CD14-positive monocyte (primary cell): ENCODE measurements at regions not wholly inside any gene's neighbourhood (a gene's known extent, or its start where the extent isn't known, plus 50 kb on each side); places are given as distances from the start of the nearest gene placed in this dataset.

Source experiments
- DNase-seq, 3 donors: peaks; one replicate each; pipeline ENCODE4 v3.0.0-alpha.2; 2011 to 2022
- H2AFZ ChIP-seq: 2 replicates; pipeline ENCODE4 v1.6.0; 2012; ENCODE audit warnings: mild to moderate bottlenecking, low read depth, low read length, inconsistent platforms; ENCODE audit not compliant: insufficient read depth, poor library complexity, severe bottlenecking
- H3K27ac ChIP-seq, 2 donors: 1 replicate in 1 of 2; 2 replicates in 1 of 2; pipeline ENCODE4 v1.5.1; 2012 to 2013; ENCODE audit warnings: low read length in 2 of 2, control low read depth in 1 of 2, inconsistent platforms in 1 of 2, low read depth in 1 of 2, mild to moderate bottlenecking in 1 of 2
- H3K27me3 ChIP-seq, 2 donors: one replicate each; pipeline versions ENCODE4 v1.6.0 to v1.6.1; 2011 to 2013; ENCODE audit warnings: low read length in 2 of 2; ENCODE audit not compliant: control insufficient read depth in 2 of 2, insufficient read depth in 2 of 2
- H3K36me3 ChIP-seq, 2 donors: replicated peaks in 1 of 2; 1 replicate in 1 of 2; 2 replicates in 1 of 2; pipeline versions ENCODE4 v1.5.1 to v1.6.1; 2012 to 2013; ENCODE audit warnings: low read length in 2 of 2, control low read depth in 1 of 2, inconsistent platforms in 1 of 2, mild to moderate bottlenecking in 1 of 2; ENCODE audit not compliant: insufficient read depth in 2 of 2, control insufficient read depth in 1 of 2
- H3K4me1 ChIP-seq, 2 donors: 1 replicate in 1 of 2; 2 replicates in 1 of 2; pipeline versions ENCODE4 v1.5.1 to v1.6.1; 2012 to 2013; ENCODE audit warnings: low read length in 2 of 2, control low read depth in 1 of 2, inconsistent platforms in 1 of 2, mild to moderate bottlenecking in 1 of 2, moderate library complexity in 1 of 2; ENCODE audit not compliant: insufficient read depth in 2 of 2, control insufficient read depth in 1 of 2
- H3K4me2 ChIP-seq: replicated peaks from 2 replicates; pipeline ENCODE3; 2012; ENCODE audit warnings: low read length, moderate library complexity, mild to moderate bottlenecking; ENCODE audit not compliant: poor library complexity, severe bottlenecking; ENCODE audit errors: extremely low read depth
- H3K4me3 ChIP-seq, 3 experiments: fragments of 200-600 bp in 1 of 3; sonication (generic) in 1 of 3; replicated peaks in 1 of 3; 1 replicate in 2 of 3; 2 replicates in 1 of 3; pipeline ENCODE4 v1.5.1; 2011 to 2013; ENCODE audit warnings: low read length in 3 of 3, mild to moderate bottlenecking in 3 of 3, control low read depth in 2 of 3, low read depth in 2 of 3, inconsistent platforms in 1 of 3, moderate library complexity in 1 of 3
- H3K79me2 ChIP-seq: 2 replicates; pipeline ENCODE4 v1.6.0; 2012; ENCODE audit warnings: mild to moderate bottlenecking, control low read depth, inconsistent platforms, low read length, moderate library complexity; ENCODE audit not compliant: insufficient read depth
- H3K9ac ChIP-seq: 2 replicates; pipeline ENCODE4 v1.6.0; 2017; ENCODE audit warnings: low read length, mild to moderate bottlenecking; ENCODE audit not compliant: insufficient read depth, poor library complexity, severe bottlenecking
- H3K9me3 ChIP-seq, 2 donors: replicated peaks in 1 of 2; 1 replicate in 1 of 2; 2 replicates in 1 of 2; pipeline versions ENCODE4 v1.5.1 to v1.6.1; 2012 to 2013; ENCODE audit warnings: low read length in 2 of 2, control low read depth in 1 of 2; ENCODE audit not compliant: control insufficient read depth in 1 of 2, insufficient read depth in 1 of 2
- H4K20me1 ChIP-seq: 2 replicates; pipeline ENCODE4 v1.6.0; 2012; ENCODE audit warnings: mild to moderate bottlenecking, low read length, control low read depth, moderate library complexity; ENCODE audit not compliant: insufficient read depth
- H3K27ac Mint-ChIP-seq, 7 donors: one replicate each; pipeline ENCODE4 v1.8.0; 2020; ENCODE audit warnings: mild to moderate bottlenecking in 7 of 7, mixed read lengths in 7 of 7, moderate library complexity in 6 of 7, inconsistent platforms in 2 of 7
- H3K27me3 Mint-ChIP-seq, 3 donors: one replicate each; pipeline ENCODE4 v1.8.0; 2021 to 2022; ENCODE audit warnings: low read depth in 3 of 3, mild to moderate bottlenecking in 3 of 3, mixed read lengths in 3 of 3, moderate library complexity in 3 of 3, inconsistent platforms in 1 of 3
- H3K36me3 Mint-ChIP-seq, 2 donors: one replicate each; pipeline ENCODE4 v1.8.0; 2020; ENCODE audit warnings: mixed read lengths in 2 of 2, inconsistent platforms in 1 of 2, mild to moderate bottlenecking in 1 of 2
- H3K4me1 Mint-ChIP-seq: one replicate; pipeline ENCODE4 v1.8.0; 2020; ENCODE audit warnings: mild to moderate bottlenecking, mixed read lengths
- H3K4me3 Mint-ChIP-seq, 2 donors: one replicate each; pipeline ENCODE4 v1.8.0; 2020; ENCODE audit warnings: mild to moderate bottlenecking in 2 of 2, mixed read lengths in 2 of 2, moderate library complexity in 1 of 2
- H3K9me3 Mint-ChIP-seq, 7 donors: one replicate each; pipeline ENCODE4 v1.8.0; 2020 to 2022; ENCODE audit warnings: mixed read lengths in 7 of 7, mild to moderate bottlenecking in 6 of 7, moderate library complexity in 6 of 7, inconsistent platforms in 2 of 7
- CTCF ChIP-seq: fragments of 200-600 bp; IDR thresholded peaks from one replicate; pipeline ENCODE4 v1.8.0; 2022; ENCODE audit warnings: antibody characterized with exemption, mild to moderate bottlenecking
- intact Hi-C, 2 donors: fragments of 100-400 bp; cut with micrococcal nuclease; formaldehyde crosslinking; loops; one replicate each; pipeline versions ENCODE4 v1.15.0 to v1.15.1; 2023

- H3K4me3 Mint-ChIP-seq = no peak overlapping the region
Measured at GRCh38 chrX:138890491-138890890, 179.0 kb upstream of the FGF13 start.

GRCh38 chrX:138889149-138889548 is 177.6 kb upstream of the FGF13 start:
- H3K79me2 ChIP-seq = no peaks in the 10 kb centered on the region
- no peaks in the 10 kb centered on the region for H3K9me3 ChIP-seq
- H3K4me3 Mint-ChIP-seq = no peak overlapping the region
- TF ChIP-seq CTCF = no peak
- H3K4me1 ChIP-seq = no peaks in the 10 kb centered on the region
- H3K9me3 Mint-ChIP-seq = peaks cover 0 to 3% (median 0%) of the 10 kb centered on the region in 7 donors
- no peak overlapping the region for H3K9ac ChIP-seq
- no peaks in the 10 kb centered on the region for H4K20me1 ChIP-seq
- no peak overlapping the region for H3K4me3 ChIP-seq
- H3K27me3 Mint-ChIP-seq = peaks cover 0 to 1% (median 1%) of the 10 kb centered on the region in 3 donors
- no peaks in the 10 kb centered on the region for H3K36me3 Mint-ChIP-seq
- no peak overlapping the region for H2AFZ ChIP-seq
- H3K27ac ChIP-seq = no peak overlapping the region
- intact Hi-C loops = no loop called here
- H3K4me2 ChIP-seq = no peak overlapping the region
- peaks cover 4% of the 10 kb centered on the region for H3K4me1 Mint-ChIP-seq
- no peak overlapping the region for H3K27ac Mint-ChIP-seq
- no peaks in the 10 kb centered on the region for H3K27me3 ChIP-seq
- no peak for DNase-seq
- no peaks in the 10 kb centered on the region for H3K36me3 ChIP-seq

More at GRCh38 chrX:138890491-138890890, 179.0 kb upstream of the FGF13 start:
- peaks cover 0 to 1% (median 0%) of the 10 kb centered on the region in 3 donors for H3K27me3 Mint-ChIP-seq
- no peak overlapping the region for H2AFZ ChIP-seq
- DNase-seq = no peak
- no peak overlapping the region for H3K4me2 ChIP-seq
- H3K79me2 ChIP-seq = no peaks in the 10 kb centered on the region
- no peak for TF ChIP-seq CTCF
- H3K9ac ChIP-seq = no peak overlapping the region
- intact Hi-C loops = no loop called here
- no peaks in the 10 kb centered on the region for H3K9me3 ChIP-seq
- H3K9me3 Mint-ChIP-seq = peaks cover 0 to 3% (median 0%) of the 10 kb centered on the region in 7 donors
- H3K4me3 ChIP-seq = no peak overlapping the region
- H3K36me3 ChIP-seq = no peaks in the 10 kb centered on the region
- H4K20me1 ChIP-seq = no peaks in the 10 kb centered on the region
- H3K27ac ChIP-seq = no peak overlapping the region
- no peaks in the 10 kb centered on the region for H3K27me3 ChIP-seq
- H3K4me1 ChIP-seq = no peaks in the 10 kb centered on the region
- H3K4me1 Mint-ChIP-seq = peaks cover 4% of the 10 kb centered on the region
- no peak overlapping the region for H3K27ac Mint-ChIP-seq
- no peaks in the 10 kb centered on the region for H3K36me3 Mint-ChIP-seq
